ENCODE measurements at regions not wholly inside any gene's neighbourhood (a gene's known extent, or its start where the extent isn't known, plus 50 kb on each side); places are given as distances from the start of the nearest gene placed in this dataset.

GRCh38 chr13:40185414-40185813, 481.0 kb downstream of the FOXO1 start:
- DNase-seq (ENCODE audit: low spot score) = peak; percentile 22
- POLR2A ChIA-PET = interaction anchor here (0.5 to 2.0 kb wide), 5 partner anchors 9 to 281 kb away, joined by 3 to 7 read pairs (median 5); no protein-coding TSS in a partner anchor

GRCh38 chr13:40186041-40186440, 480.4 kb downstream of the FOXO1 start:
- H3K27ac ChIP-seq (ENCODE audit: low read depth, low read length, poor library complexity, severe bottlenecking) = no peak overlapping the region
- POLR2A ChIA-PET = interaction anchor here (1.5 to 1.8 kb wide), 2 partner anchors 15 to 19 kb away, joined by 4 to 7 read pairs; no protein-coding TSS in a partner anchor

More at GRCh38 chr13:40185414-40185813, 481.0 kb downstream of the FOXO1 start:
- no peak overlapping the region for H3K4me2 ChIP-seq (ENCODE audit: low read length)
- peaks cover 14% of the 10 kb centered on the region for H3K4me1 ChIP-seq (ENCODE audit: insufficient read depth, low read length, poor library complexity, severe bottlenecking)
- no peaks in the 10 kb centered on the region for H3K9me2 ChIP-seq (ENCODE audit: insufficient read depth, low read length)
- no TSS peak for BruUV-seq (replicated peaks)
- no peaks in the 10 kb centered on the region for H3K79me2 ChIP-seq (ENCODE audit: insufficient read depth, low read depth, low read length)
- H3K4me3 ChIP-seq (ENCODE audit: low read depth, low read length, poor library complexity, severe bottlenecking) = no peak overlapping the region
- no peaks in the 10 kb centered on the region for H4K20me1 ChIP-seq (ENCODE audit: insufficient read depth, low read length)
- H3K27ac ChIP-seq (ENCODE audit: low read depth, low read length, poor library complexity, severe bottlenecking) = no peak overlapping the region
- H3K36me3 ChIP-seq (ENCODE audit: insufficient read depth, low read length) = no peaks in the 10 kb centered on the region
- intact Hi-C loops (cut with micrococcal nuclease; ENCODE audit: unreplicated experiment) = no loop called here
- H2AFZ ChIP-seq (ENCODE audit: low read length) = no peak overlapping the region; the same call in 1 of the 2 replicates
- no peak for TF ChIP-seq CTCF (conservative IDR thresholded peaks at IDR 0.05; ENCODE audit: low read length)
- no peak for TF ChIP-seq EZH2phosphoT487 (IDR thresholded peaks at IDR 0.05; ENCODE audit: borderline replicate concordance, low read depth, low read length)
- H3K9me3 ChIP-seq (ENCODE audit: low read length) = no peaks in the 10 kb centered on the region
- CTCF ChIA-PET (ENCODE audit: unreplicated experiment) = no interaction called here

More at GRCh38 chr13:40186041-40186440, 480.4 kb downstream of the FOXO1 start:
- Histone ChIP-seq H3K9me2 (ENCODE audit: insufficient read depth, low read length) (no peaks in the 10 kb centered on the region), H3K4me1 (ENCODE audit: insufficient read depth, low read length, poor library complexity, severe bottlenecking) (peaks cover 20% of the 10 kb centered on the region), H3K4me3 (ENCODE audit: low read depth, low read length, poor library complexity, severe bottlenecking) (no peak overlapping the region), H4K20me1 (ENCODE audit: insufficient read depth, low read length) (no peaks in the 10 kb centered on the region), H2AFZ (ENCODE audit: low read length) (no peak overlapping the region), H3K9me3 (ENCODE audit: low read length) (no peaks in the 10 kb centered on the region), H3K4me2 (ENCODE audit: low read length) (no peak overlapping the region), H3K79me2 (ENCODE audit: insufficient read depth, low read depth, low read length) (no peaks in the 10 kb centered on the region), H3K36me3 (ENCODE audit: insufficient read depth, low read length) (no peaks in the 10 kb centered on the region)
- intact Hi-C loops (cut with micrococcal nuclease; ENCODE audit: unreplicated experiment) = no loop called here
- DNase-seq (ENCODE audit: low spot score) = no peak
- BruUV-seq (replicated peaks) = no TSS peak
- TF ChIP-seq EZH2phosphoT487 (IDR thresholded peaks at IDR 0.05; ENCODE audit: borderline replicate concordance, low read depth, low read length) (no peak), CTCF (conservative IDR thresholded peaks at IDR 0.05; ENCODE audit: low read length) (no peak)
- CTCF ChIA-PET (ENCODE audit: unreplicated experiment) = no interaction called here
